DMS114 treated with DMSO at 0.1 percent for 48 hours (cell line): ENCODE measurements at regions not wholly inside any gene's neighbourhood (a gene's known extent, or its start where the extent isn't known, plus 50 kb on each side); places are given as distances from the start of the nearest gene placed in this dataset.

Experiments
- DNase-seq: peaks from one replicate; lab custom pipeline; 2025; ENCODE audit not compliant: unreplicated experiment; lab: John Stamatoyannopoulos, UW

DNA sequence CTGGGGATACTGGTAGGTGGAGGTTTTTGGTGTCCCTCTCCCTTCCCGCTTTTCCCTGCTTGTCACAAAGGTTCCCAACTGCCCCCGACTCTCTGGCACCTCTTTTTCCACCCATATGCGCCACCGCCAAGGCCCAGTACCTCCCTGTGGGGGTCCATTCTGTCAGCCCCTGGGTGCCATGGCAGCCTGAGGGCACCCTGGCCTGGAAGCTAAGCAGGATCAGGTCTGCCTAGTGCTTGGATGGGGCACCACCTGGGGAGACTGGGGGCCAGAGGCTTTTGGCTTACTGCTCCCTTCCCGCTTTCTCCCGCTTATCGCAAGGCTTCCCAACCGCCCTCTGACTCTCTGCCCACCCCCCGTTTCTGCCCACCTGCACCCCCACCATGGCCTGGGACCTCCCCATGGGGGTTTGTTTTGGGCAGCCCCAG is 2286.4 kb downstream of the TP53TG3F start:
- no peak for DNase-seq

DNA sequence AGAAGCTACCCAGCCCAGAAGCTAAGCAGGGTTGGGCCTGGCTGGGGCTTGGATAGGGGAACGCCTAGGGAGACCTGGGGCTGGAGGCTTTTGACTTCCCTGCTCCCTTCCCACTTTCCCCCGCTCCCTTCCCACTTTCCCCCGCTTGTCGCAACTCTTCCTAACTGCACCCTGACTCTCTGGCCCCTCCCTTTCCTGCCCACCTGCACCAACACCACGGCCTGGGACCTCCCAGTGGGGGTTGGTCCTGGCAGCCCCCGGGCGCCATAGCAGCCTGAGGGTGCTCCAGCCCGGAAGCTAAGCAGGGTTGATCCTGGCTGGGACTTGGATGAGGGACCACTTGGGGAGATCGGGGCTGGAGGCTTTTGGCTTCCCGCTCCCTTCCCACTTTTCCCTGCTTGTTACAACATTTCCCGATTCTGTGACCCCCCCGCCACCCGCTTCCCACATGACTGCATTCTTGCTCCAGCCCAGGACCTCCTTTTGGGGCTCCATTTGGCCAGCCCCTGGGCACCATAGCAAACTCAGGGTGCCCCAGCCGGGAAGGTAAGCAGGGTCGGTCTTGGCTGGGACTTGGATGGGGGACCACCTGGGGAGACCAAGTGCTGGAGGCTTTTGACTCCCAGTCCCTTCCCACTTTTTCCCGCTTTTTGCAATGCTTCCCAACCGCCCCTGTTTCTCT is 2287.0 kb downstream of the TP53TG3F start:
- no peak for DNase-seq

DNA sequence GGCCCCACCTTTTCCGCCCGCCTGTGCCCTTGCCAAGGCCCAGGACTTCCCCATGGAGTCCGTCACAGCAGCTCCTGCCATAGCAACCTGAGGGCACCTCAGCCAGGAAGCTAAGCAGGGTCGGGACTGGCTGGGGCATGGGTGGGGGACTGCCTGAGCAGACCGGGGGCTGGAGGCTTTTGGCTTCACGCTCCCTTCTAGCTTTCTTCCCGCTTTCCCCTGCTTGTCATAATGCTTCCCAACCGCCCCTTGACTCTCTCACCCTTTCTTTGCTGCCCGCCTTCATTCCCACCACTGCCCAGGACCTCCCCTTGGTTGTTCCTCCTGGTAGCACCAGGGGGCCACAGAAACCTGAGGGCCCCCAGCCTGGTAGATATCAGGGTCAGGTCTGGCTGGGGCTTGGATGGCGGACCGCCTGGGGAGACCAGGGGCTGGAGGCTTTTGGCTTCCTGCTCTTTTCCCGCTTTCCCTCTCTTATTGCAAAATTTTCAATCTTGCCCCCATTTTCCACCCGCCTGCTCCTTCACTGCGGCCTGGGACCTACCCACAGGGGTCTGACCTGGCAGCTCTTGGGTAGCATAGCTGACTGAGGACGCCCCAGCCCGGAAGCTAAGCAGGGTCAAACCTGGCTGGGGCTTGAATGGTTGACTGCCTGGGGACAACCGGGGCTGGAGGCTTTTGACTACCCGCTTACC is 2287.7 kb downstream of the TP53TG3F start:
- no peak for DNase-seq

DNA sequence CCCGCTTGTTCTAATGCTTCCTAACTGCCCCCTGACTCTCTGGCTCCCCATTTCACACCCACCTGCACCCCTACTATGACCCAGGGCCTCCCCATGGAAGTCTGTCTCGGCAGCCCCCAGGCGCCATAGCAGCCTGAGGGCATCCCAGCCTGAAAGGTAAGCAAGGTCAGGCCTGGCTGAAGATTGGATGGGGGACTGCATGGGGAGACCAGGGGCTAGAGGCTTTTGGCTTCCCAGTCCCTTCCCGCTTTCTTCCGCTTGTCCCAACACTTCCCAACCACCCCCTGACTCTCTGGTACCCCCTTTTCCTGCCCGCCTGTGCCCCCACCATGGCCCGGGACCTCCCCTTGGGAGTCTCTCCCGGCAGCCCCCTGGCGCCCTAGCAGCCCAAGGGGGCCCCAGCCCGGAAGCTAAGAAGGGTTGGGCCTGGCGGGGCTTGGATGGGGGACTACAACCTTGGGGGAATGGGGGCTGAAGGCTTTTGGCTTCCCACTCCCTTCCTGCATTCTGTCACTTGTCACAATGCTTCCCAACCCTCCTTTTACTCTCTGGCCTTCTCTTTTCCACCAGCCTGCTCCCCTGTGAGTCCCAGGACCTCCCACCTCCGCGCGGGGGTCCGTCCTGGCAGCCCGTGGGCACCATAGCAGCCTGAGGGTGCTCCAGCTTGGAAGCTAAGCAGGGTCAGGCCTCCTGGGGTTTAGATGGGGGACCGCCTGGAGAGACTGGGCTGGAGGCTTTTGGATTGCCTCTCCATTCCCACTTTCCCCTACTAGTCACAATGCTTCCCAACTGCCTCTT is 2288.4 kb downstream of the TP53TG3F start:
- no peak for DNase-seq

DNA sequence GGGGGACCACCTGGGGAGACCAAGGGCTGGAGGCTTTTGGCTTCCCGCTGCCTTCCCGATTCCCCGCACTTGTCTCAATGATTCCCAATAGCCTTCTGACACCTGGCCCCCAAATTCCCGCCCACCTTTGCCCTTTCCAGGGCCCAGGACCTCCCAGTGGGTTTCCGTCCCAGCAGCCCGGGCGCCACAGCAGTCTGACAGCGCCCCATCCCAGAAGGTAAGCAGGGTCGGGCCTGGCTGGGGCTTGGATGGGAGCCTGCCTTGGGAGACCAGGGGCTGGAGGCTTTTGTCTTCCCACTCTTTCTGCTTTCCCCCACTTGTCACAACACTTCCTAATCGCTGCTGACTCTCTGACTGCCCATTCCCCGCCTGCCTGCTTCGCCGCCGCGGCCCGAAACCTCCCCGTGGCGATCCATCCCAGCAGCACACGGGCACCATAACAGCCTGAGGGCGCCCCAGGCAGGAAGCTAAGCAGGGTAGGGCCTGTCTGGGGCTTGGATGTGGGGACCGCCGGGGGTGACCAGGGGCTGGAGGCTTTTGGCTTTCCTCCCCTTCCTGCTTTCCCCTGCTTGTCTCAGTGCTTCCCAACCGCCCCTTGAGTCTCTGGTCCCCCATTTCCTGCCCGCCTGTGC is 2289.3 kb downstream of the TP53TG3F start:
- no peak for DNase-seq

DNA sequence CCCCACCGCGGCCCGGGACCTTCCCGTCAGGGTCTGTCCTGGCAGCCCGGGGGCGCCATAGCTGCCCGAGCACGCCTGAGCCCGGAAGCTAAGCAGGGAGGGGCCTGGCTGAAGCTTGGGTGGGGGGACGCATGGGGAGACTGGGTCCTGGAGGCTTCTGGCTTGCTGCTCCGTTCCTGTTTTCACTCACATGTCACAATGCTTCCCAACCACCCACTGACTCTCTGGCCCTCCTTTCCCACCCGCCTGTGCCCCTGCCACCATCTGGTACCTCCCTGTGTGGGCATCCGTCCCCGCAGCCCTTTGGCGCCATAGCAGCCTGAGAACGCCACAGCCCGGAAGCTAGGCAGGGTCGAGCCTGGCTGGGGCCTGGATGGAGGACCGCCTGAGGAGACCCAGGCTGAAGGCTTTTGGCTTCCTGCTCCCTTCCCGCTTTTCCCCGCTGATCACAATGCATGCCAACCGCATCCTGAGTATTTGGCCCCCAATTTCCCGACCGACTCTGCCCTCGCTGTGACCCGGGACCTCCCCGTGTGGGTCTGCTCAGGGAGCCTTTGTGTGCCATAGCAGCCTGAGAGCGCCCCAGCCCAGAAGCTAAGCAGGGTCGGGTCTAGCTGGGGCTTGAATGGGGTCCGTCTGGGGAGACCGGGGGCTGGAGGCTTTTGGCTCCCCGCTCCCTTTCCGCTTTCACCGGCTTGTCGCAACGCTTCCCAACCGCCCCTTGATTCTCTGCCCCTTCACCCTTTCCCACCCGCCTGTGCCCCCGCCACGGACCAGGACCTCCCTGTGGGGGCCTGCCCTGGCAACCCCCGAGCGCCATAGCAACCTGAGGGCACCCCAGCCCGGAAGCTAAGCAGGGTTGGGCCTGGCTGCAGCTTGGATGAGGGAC is 2290.1 kb downstream of the TP53TG3F start:
- no peak for DNase-seq

DNA sequence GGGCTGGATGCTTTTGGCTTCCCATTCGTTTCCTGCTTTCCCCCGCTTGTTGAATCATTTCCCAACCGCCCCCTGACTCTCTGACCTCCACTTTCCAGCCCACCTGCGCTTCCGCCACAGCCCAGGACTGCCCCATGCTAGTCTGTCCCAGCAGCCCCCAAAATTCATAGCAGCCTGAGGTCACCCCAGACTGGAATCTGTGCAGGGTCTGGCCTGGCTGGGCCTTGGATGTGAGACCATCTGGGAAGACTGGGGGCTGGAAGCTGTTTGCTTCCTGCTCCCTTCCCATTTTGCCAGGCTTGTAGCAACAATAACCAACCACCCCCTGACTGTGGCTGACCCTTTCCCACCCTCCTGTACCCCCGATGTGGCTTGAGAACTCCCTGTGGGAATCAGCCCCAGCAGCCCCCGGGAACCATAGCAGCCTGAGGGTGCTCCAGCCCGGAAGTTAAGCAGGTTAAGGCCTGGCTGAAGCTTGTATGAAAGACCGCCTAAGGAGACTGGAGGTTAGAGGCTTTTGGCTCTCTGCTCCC is 2290.8 kb downstream of the TP53TG3F start:
- no peak for DNase-seq

DNA sequence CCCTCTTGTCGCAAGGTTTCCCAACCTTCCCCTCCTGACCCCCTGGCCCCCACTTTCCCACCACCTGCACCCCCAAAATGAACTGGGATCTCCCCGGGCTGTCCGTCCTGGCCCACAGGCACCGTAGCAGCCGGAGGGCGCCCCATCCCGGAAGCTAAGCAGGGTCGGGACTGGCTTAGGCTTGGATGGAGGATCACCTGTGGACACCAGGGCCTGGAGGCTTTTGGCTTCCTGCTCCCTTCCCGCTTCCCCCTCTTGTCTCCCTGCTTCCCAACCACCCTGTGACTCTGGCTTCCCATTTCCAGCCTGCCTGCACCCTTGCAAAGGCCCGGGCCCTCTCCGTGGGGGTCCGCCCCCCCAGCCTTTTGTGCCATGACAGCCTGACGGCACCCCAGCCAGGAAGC is 2291.3 kb downstream of the TP53TG3F start:
- DNase-seq: no peak

DNA sequence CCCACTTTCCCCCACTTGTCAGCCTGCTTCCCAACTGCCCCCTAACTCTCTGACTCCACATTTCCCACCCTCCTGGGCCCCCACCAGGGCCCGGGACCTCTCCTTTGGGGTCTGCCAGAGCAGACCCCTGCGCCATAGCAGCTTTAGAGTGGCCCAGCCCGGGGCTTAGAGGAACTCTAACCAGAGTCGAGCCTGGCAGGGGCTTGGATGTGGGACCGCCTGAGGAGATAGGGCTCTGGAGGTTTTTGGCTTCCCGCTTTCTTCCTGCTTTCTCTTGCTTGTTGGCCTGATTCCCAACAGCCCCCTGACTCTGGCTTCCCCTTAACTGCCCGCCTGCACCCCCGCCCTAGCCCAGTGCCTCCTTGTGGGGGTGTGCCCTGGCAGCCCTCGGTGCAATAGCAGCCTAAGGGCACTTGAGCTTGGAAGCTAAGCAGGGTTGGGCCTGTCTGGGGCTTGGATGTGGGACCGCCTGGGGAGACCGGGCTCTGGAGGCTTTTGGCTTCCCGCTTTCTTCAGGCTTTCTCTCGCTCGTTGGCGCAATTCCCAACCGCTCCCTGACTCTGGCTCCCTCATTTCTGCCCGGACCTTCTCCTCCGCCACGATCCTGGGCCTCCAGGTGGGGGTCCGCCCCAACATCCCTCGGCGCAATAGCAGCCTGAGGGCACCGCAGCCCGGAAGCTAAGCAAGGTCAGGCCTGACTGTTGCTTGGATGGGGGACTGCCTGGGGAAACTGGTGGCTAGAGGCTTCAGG is 2292.0 kb downstream of the TP53TG3F start:
- DNase-seq: no peak

DNA sequence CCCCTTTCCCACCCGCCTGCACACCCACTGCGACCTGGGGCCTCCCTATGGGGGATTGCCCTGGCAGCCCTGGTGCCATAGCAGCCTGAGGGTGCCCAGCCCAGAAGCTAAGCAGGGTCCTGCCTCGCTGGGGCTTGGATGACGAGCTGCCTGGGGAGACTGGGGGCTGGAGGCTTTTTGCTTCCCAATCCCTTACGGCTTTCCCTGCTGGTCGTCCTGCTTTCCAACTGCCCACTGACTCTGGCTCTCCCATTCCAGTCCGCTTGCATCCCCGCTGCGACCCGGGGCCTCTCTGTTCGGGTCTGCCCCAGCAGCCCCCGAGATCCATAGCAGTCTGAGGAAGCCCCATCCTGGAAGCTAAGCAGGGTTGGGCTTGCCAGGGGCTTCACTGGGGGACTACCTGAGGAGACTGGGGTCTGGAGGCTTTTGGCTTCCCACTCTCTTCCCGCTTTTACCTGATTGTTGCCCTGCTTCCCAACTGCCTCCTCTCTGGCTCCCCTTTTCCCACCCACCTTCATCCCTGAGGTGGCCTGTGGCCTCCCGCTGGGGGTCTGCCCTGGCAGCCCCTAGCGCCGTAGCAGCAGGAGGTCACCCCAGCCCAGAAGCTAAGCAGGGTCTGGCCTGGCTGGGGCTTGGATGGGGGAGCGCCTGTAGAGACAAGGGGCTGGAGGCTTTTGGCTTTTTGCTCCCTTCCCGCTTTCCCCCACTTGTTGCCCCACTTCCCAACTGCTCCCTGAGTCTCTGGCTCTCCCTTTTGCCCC is 2292.8 kb downstream of the TP53TG3F start:
- no peak for DNase-seq

DNA sequence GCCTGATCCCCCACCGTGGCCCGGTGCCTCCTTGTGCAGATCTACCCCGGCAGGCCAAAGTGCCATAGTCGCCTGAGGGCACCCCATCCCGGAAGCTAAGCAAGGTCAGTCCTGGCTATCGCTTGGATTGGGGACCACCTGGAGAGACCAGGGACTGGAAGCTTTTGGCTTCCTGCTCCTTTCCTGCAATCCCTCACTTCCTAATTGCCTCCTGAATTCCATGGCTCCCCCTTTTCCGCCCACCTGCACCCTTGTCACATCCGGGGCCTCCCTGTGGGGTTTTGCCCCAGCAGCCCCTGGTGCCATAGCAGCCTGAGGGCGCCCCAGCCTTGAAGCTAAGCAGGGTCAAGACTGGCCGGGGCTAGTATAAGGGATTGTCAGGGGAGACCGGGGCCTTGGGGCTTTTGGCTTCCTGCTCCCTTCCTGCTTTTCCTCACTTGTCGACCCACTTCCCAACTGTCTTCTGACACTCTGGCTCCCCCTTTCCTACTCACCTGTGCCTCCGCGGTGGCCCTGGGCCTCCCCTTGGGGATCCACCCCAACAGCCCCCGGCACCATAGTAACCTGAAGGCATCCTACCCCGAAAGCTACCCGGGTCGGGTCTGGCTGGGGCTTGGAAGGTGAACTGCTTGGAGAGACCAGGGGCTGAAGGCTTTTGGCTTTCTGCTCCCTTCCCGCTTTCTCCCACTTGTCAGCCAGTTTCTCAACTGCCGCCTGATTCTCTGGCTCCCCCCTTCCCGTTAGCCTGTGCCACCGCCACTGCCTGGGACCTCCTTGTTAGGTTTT is 2293.6 kb downstream of the TP53TG3F start:
- no peak for DNase-seq

DNA sequence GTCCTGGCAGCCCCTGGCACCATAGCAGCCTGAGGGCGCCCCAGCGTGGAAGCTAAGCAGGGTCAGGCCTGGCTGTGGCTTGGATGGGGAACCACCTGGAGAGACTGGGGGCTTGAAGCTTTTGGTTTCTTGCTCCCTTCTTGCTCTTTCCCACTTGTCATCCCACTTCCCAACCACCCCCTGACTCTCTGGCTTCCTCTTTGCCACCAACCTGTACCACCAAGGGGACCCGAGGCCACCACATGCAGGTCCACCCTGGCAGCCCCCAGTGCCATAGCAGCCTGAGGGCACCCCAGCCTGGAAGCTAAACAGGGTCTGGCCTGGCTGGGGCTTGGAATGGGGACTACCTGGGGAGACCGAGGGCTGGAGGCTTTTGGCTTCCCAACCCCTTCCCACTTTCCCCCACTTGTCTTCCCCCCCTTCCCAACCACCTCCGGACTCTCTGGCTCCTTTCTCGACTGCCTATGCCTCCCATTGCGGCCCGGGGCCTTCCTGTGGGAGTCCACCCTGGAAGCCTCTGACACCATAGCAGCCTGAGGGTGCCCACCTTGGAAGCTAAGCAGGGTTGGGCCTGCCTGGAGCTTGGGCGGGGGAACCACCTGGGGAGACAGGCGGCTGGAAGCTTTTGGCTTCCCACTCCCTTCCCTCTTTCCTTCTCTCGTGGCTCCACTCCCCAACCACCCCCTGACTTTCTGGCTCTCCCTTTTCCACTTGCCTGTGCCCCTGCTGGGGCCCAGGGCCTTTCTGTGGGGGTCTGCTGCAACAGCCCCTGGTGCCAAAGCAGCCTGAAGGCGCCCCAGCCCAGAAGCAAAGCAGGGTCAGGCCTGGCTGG is 2294.4 kb downstream of the TP53TG3F start:
- no peak for DNase-seq

DNA sequence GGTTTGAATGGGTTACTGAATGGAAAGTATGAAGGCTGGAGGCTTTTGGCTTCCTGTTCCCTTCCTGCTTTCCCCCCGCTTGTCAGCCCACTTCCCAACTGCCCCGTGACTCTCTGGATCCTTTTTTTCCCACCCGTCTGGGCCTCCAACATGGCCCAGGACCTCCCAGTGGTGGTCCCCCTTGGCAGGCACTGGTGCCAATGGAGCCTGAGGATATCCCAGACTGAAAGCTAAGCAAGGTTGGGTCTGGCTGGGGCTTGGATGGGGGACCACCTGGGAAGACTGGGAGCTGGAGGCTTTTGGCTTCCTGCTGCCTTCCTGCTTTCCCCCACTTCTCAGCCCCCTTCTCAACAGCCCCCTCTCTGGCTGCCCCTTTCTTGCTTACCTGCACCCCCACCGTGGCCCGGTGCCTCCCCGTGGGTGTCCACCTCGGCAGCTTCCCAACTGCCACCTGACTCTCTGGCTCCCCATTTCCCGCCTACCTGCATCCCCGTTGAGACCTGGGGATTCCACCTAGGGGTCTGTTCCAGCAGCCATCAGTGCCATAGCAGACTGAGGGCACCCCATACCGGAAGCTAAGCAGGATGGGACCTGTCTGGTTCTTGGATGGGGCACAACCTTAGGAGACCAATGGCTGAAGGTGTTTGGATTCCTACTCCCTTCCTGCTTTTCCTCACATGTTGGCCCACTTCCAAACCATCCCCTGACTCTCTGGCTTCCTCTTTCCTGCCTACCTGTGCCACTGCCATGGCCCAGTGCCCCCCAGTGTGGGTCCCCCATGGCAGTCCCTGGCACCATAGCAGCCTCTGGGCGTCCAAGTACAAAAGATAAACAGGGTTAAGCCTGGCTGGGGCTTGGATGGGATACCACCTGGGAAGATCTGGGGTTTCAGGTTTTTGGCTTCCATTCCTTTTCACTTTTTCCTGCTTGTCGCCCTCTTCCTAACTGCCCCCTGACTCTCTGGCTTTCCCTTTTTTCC is 2295.3 kb downstream of the TP53TG3F start:
- no peak for DNase-seq

DNA sequence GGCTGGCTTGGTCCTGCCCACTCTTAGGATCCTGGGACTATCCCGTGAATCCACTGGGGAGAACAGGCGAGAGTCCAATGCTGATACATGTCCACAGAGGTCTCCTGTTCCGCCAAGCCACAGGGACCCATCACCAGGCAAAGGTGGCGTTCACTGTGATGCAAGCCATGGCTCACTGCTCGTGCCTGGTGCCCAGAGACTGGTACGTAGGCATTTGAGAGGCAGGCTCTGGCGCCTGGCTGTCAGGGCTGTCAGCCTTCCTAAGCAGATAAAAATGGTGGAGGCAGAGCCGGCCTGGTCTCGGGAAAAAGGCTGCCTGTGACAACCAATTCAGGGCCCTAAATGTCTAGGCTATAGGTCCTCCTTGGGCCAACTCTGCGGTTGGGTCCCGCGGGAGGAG is 2329.0 kb downstream of the TP53TG3F start:
- no peak for DNase-seq

DNA sequence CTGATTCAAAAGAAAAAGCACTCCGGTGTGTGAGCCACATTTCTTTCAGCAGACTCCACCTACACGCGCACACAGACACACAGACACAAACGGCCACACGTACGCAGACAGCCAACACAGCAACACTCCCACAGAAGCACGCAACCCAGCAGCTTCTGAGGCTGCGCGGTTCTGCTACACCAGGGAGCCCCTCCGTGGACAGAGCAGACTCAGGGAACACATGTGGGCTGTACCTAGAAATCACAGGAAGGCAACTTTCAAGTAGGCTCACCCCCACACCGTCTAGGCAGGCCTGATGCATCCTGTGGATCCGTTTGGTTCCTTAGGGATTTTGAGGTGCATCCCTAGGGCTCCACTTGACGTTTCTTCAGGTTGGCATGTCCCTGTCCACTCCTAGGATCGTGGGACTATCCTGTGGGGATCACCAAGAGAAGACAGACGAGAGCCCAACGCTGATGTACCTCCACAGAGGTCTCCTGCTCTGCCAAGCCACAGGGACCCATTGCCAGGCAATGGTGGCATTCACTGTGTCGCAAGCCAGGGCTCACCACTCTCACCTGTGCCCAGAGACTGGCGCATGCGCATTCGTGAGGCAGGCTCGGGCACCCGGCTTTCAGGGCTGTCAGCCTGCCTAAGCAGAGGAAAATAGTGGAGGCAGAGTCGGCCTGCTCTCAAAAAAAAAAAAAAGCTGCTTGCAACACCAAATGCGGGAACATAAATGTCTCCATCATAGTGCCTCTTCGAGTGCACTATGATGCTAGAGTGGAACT is 2333.3 kb downstream of the TP53TG3F start:
- no peak for DNase-seq
